CD4-positive, alpha-beta T cell treated with Interleukin-17A for 4 hours (primary cell): ENCODE measurements at regions not wholly inside any gene's neighbourhood (a gene's known extent, or its start where the extent isn't known, plus 50 kb on each side); places are given as distances from the start of the nearest gene placed in this dataset.
A peak's percentile ranks its signal among the peaks of the same experiment; 100 is the strongest.
"Not testable (repeated sequence)": the region's sequence is repeated elsewhere in the genome, so short reads cannot be mapped to it uniquely, and the experiment has no call there.

ENCODE experiments used
- DNase-seq: peaks from one replicate; pipeline ENCODE4 v3.0.0-alpha.2; 2020; ENCODE audit warnings: mixed read lengths

GRCh38 chr9:100714372-100715099 is 136.7 kb downstream of the CAVIN4 start:
- peak; percentile 31 for DNase-seq

- no peak for DNase-seq
Observed at GRCh38 chr9:100715100-100715380, 137.2 kb downstream of the CAVIN4 start.

GRCh38 chr9:100718717-100719116 is 140.8 kb downstream of the CAVIN4 start:
- DNase-seq, result no peak

GRCh38 chr9:100720922-100721321 is 143.0 kb downstream of the CAVIN4 start:
- no peak for DNase-seq

GRCh38 chr9:100724886-100725285 is 147.0 kb downstream of the CAVIN4 start:
- DNase-seq, result no peak

GRCh38 chr9:100725371-100725770 is 147.5 kb downstream of the CAVIN4 start:
- DNase-seq, result no peak

GRCh38 chr9:100729336-100729895 is 151.5 kb downstream of the CAVIN4 start:
- DNase-seq, result no peak

- DNase-seq, result no peak
Observed at GRCh38 chr9:100730086-100730485, 152.2 kb downstream of the CAVIN4 start.

- DNase-seq, result no peak
Observed at GRCh38 chr9:100731038-100731556, 153.2 kb downstream of the CAVIN4 start.

GRCh38 chr9:100731557-100731956 is 153.7 kb downstream of the CAVIN4 start:
- no peak for DNase-seq

GRCh38 chr9:100739208-100739607 is 161.3 kb downstream of the CAVIN4 start:
- DNase-seq, result no peak

- DNase-seq, result no peak
Observed at GRCh38 chr9:100739666-100740065, 161.8 kb downstream of the CAVIN4 start.

- DNase-seq, result not testable (repeated sequence)
Observed at GRCh38 chr9:100748930-100749329, 171.1 kb downstream of the CAVIN4 start.

GRCh38 chr9:100756217-100756616 is 178.3 kb downstream of the CAVIN4 start:
- no peak for DNase-seq

GRCh38 chr9:100759215-100759614 is 181.3 kb downstream of the CAVIN4 start:
- no peak for DNase-seq

GRCh38 chr9:100761276-100761802 is 183.5 kb downstream of the CAVIN4 start:
- no peak for DNase-seq

- no peak for DNase-seq
Observed at GRCh38 chr9:100774326-100774725, 196.4 kb downstream of the CAVIN4 start.

- no peak for DNase-seq
Observed at GRCh38 chr9:100774962-100775361, 197.1 kb downstream of the CAVIN4 start.

GRCh38 chr9:100775912-100776311 is 198.0 kb downstream of the CAVIN4 start:
- DNase-seq, result no peak

GRCh38 chr9:100784755-100785154 is 206.9 kb downstream of the CAVIN4 start:
- no peak for DNase-seq

- DNase-seq, result no peak
Observed at GRCh38 chr9:100785946-100786345, 208.1 kb downstream of the CAVIN4 start.

GRCh38 chr9:100794738-100795269 is 216.9 kb downstream of the CAVIN4 start:
- DNase-seq, result no peak

GRCh38 chr9:100803956-100804355 is 224.6 kb upstream of the PLPPR1 start:
- no peak for DNase-seq

GRCh38 chr9:100811643-100812042 is 216.9 kb upstream of the PLPPR1 start:
- DNase-seq, result no peak
